GM10266 (cell line): ENCODE measurements at regions not wholly inside any gene's neighbourhood (a gene's known extent, or its start where the extent isn't known, plus 50 kb on each side); places are given as distances from the start of the nearest gene placed in this dataset.

ENCODE experiments used
- DNase-seq: peaks from one replicate; pipeline ENCODE4 v3.0.0; 2012; ENCODE audit errors: extremely low spot score
- TF ChIP-seq, protein P1 (sequence below): IDR thresholded peaks from 2 replicates; pipeline ENCODE4 v1.5.1; 2012; ENCODE audit warnings: mild to moderate bottlenecking, low read depth; ENCODE audit not compliant: control insufficient read depth, insufficient read depth; ENCODE audit errors: missing control alignments

DNA sequence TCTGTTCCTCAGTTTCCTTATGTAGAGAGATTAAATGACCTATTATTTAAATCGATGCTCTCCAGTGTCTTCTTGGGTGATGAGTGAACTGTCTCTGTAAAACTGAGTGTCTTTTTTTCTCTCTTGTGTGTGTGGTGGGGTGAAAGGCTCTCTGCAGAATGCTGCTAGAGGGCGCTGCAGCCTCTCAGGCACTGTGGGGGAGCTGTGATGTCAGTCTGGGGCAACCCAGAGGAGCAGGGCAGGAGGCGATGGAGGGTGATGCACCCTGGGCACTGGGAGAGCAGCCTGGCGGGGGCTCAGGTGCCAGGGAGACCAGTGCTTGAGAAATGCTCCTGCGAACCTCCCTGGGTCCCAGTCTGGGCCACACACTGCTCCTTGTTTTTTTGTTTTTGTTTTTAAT lies 110.1 kb upstream of the POM121L12 start:
- TF ChIP-seq, protein P1, sequence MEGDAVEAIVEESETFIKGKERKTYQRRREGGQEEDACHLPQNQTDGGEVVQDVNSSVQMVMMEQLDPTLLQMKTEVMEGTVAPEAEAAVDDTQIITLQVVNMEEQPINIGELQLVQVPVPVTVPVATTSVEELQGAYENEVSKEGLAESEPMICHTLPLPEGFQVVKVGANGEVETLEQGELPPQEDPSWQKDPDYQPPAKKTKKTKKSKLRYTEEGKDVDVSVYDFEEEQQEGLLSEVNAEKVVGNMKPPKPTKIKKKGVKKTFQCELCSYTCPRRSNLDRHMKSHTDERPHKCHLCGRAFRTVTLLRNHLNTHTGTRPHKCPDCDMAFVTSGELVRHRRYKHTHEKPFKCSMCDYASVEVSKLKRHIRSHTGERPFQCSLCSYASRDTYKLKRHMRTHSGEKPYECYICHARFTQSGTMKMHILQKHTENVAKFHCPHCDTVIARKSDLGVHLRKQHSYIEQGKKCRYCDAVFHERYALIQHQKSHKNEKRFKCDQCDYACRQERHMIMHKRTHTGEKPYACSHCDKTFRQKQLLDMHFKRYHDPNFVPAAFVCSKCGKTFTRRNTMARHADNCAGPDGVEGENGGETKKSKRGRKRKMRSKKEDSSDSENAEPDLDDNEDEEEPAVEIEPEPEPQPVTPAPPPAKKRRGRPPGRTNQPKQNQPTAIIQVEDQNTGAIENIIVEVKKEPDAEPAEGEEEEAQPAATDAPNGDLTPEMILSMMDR: no peak
- no peak for DNase-seq

DNA sequence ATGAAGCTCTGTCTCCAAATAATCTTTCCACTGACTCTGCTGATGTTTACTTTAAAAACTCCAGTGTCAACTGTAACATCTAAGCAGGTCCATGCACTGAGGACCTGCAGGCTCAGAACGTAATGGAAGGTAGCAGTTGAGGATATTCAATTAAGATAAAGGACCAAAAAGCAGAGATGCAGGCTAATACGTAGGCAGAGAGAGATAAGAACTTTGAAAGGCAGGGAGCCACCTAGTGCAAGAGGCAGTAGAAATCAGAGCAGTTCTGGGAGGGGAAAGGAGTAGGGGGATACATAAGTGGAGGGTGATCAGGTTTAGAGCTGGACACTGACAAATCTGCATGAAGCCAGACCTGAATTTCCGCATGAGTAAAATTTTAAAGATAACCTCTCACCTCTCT lies 114.5 kb upstream of the POM121L12 start:
- TF ChIP-seq, protein P1: no peak
- DNase-seq: no peak

- TF ChIP-seq, protein P1: no peak
- no peak for DNase-seq
Observed at GRCh38 chr7:52917982-52918578, 117.4 kb upstream of the POM121L12 start.

DNA sequence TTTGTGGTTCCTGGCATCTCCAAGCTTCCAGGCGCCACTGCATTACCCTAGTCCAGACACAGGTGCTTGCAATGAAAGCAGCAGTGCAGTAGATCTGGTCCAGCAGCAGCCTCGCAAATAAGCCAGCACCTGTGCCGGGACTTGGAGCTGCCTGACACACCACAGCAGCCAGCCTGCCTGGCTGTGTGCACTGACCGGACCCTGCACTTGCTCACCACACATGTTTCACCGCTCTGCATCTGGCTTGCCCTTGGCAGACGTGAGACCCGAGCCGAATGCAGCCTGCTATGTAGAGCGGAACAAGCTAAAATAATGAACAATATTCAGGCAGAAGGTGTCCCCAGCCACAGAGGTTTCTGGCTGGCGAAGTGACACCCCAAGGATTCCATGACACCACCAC lies 123.6 kb upstream of the POM121L12 start:
- DNase-seq: no peak
- TF ChIP-seq, protein P1: no peak

DNA sequence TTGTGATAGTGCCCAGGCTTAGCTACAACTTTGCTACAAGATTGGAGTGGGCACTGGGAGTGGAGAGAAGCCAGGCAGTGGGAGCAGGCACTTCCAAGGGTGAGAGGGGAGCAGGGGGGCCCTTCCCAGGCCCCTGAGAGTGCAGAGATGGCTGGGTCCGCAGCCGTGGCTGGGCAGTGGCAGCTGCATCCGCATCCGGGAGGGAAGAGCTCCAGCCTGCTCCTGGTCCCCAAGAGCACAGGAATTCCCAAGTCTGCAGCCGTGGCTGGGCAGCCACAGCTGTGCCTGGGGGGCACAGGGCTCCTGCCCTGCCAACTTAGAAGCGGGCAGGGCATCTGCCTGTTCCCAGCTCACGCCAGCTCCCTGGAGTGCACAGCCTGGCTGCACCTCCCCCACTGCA lies 124.1 kb upstream of the POM121L12 start:
- TF ChIP-seq, protein P1: no peak
- DNase-seq: no peak

GRCh38 chr7:52909935-52910334 lies 125.5 kb upstream of the POM121L12 start:
- DNase-seq: no peak
- TF ChIP-seq, protein P1: no peak

- TF ChIP-seq, protein P1: no peak
- DNase-seq: no peak
Observed at GRCh38 chr7:52909131-52909530, 126.3 kb upstream of the POM121L12 start.
